WI38 (cell line): ENCODE measurements at regions not wholly inside any gene's neighbourhood (a gene's known extent, or its start where the extent isn't known, plus 50 kb on each side); places are given as distances from the start of the nearest gene placed in this dataset.

Experiments used
- H3K4me3 ChIP-seq: 2 replicates; pipeline ENCODE4 v1.5.1; 2011; ENCODE audit warnings: low read depth, mild to moderate bottlenecking, control low read depth, low read length
- TF ChIP-seq, protein P1 (sequence below): IDR thresholded peaks from 2 replicates; pipeline ENCODE4 v1.5.1; 2012; ENCODE audit warnings: low read depth, mild to moderate bottlenecking, control low read depth, low read length

DNA sequence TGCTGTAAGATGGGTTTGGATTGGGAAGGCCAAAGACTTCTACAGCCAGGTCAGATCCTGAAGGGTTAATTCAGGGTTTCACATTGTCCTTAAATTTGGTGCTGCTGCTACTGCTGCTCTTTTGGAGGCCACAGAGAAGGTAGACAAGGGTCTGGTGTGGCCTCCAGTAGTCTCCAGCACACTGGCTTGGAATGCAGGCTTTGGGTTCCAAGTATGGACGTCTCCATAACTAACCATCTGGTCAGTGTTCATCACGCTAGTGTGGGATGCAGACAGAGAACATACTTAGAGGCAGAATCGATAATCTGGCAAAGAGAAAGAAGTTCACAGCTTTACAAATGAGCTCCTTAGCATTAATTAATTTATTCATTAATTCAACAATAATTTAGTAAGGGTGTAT is 154.1 kb downstream of the ZBTB18 start:
- TF ChIP-seq, protein P1, sequence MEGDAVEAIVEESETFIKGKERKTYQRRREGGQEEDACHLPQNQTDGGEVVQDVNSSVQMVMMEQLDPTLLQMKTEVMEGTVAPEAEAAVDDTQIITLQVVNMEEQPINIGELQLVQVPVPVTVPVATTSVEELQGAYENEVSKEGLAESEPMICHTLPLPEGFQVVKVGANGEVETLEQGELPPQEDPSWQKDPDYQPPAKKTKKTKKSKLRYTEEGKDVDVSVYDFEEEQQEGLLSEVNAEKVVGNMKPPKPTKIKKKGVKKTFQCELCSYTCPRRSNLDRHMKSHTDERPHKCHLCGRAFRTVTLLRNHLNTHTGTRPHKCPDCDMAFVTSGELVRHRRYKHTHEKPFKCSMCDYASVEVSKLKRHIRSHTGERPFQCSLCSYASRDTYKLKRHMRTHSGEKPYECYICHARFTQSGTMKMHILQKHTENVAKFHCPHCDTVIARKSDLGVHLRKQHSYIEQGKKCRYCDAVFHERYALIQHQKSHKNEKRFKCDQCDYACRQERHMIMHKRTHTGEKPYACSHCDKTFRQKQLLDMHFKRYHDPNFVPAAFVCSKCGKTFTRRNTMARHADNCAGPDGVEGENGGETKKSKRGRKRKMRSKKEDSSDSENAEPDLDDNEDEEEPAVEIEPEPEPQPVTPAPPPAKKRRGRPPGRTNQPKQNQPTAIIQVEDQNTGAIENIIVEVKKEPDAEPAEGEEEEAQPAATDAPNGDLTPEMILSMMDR = no peak
- H3K4me3 ChIP-seq = no peak overlapping the region

DNA sequence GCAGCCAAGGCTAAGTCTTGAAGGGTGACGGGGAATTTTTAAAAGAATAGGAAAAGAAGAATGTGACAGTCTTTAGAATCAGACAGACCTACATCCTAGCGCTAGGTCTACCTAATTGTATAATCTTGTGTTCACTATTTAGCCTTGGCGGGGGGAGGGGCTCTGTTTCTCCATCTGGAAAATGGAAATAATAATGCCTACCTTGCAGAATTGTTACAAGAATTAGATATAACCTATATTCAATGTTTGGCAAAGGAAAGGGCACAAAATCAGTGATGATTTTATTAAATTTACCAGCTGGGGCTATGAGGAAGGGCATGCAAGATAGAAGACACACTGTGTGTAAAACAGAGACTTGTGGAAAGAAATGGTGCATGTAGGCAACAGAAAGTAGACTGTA is 154.8 kb downstream of the ZBTB18 start:
- TF ChIP-seq, protein P1 = no peak
- H3K4me3 ChIP-seq = no peak overlapping the region

DNA sequence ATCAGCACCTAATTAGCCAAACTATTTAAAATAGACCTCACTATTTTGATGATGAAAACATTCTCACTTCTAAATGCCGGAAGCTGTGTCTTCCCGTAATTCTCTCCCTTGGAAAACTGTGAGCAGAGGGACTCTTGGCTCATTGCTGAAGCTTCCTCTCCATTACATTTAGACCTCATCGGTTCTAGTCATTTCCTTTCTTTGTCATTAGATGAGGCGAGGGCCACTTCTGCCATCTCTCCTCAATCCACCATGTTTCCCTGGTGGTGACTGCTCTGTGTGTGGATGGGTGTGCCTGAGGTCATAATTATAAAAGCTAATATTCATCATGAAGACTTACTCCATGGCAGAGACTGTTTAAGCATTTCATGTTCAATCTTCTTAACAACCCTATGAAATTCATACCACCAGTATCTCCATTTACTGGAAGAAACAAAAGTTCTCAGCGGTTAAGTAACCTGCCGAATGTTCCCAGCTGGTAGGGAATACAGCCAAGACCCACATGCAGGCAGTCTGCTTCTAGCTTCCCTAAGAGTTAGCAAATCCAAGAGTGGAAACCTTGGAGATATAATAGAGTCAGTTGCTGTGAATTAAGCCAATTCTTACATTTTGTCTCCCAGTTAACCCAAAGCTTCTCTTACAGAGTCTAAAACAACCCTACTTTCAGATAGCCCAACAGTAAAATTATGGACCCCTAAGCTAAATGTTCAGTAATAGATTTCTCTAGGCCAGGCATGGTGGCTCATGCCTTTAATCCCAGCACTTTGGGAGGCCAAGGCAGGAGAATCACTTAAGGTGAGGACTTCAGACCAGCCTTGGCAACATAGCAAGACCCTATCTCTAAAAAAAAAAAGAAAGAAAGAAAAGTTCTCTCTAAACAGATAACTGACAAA is 156.2 kb downstream of the ZBTB18 start:
- H3K4me3 ChIP-seq = no peak overlapping the region
- TF ChIP-seq, protein P1 = no peak

DNA sequence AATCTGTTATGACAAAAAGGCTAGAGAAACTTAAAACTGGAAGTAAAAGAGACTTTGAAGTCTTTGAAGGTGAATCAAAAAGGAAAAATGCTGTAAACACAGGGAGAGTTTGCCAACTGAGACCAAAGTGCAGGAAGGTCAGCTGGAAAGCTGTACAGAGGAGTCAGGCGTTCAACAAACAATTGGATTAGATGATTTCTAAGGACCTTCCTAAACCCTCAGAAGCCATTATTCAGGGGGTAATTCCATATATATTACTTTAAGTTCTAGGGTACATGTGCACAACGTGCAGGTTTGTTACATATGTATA is 156.8 kb downstream of the ZBTB18 start:
- TF ChIP-seq, protein P1 = no peak
- no peak overlapping the region for H3K4me3 ChIP-seq

DNA sequence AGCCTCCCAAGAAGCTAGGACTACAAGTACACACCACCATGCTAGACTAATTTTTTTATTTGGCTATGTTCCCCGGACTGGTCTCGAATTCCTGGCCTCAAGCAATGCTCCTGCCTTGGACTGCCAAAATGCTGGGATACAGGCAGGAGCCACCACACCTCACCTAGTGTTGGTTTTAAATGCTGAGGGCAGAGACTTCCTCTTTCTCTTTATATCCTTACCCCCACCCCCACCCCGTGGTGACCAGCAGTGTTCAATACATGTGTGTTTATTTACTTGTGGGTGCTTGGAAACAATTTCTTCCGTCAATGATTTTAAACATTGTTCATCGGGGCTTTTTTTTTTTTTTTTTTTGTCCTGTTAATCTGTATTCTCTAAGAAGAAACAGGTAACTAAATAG is 158.9 kb downstream of the ZBTB18 start:
- no peak overlapping the region for H3K4me3 ChIP-seq
- TF ChIP-seq, protein P1 = no peak

DNA sequence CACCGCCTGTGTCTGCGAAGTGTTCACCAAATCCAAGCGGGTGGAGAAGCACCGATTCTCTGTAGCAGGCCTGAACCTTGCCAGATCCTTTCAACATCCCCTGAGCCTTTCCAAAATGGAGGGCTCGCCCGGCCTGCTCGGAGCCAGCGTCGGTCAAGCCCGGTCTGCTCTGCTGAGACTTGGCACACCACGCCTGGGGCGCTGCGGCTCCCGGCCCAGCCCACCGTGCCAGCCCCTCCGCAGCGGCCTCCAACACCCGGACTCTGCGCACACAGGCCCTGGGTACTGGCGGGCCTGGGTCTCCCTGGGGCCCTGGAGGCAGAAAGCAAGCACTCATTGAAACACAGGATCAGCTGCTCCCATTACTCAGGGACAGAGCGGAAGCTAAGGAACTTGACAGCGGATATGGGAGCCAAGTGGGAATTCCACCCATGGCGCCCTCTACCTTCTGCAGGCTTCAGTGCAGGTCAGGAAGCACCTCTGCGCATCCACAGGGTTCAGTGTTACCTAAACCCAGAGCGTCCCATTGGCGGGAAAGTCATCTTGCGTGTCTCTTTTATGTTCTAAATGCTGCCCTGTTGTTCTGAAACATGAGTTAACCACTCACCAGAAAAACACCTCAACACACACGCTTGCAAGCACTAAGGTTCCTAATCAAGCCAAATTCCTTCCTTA is 159.9 kb downstream of the ZBTB18 start:
- H3K4me3 ChIP-seq = no peak overlapping the region
- TF ChIP-seq, protein P1 = no peak

DNA sequence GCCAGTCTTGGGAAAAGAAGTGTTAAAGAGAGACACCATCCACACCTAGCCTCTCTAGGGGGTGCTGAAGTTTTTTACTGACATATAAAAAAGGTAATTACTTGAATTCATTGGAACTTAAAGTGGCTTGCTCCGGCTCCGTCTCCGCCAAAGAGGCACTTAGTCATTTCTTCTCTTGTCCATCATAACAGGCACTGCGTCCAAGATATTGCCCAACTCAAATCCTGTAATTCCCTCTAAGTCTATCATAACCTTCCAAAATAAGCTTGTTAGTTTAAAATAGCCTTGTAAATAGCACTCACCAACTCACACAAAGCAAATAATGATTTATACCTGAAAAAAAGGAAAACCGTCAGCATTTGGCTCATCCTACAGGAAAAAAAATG is 160.5 kb downstream of the ZBTB18 start:
- H3K4me3 ChIP-seq = no peak overlapping the region
- TF ChIP-seq, protein P1 = no peak
